HL-60 (cell line): ENCODE measurements at regions not wholly inside any gene's neighbourhood (a gene's known extent, or its start where the extent isn't known, plus 50 kb on each side); places are given as distances from the start of the nearest gene placed in this dataset.

Experiments used
- CTCF ChIP-seq: IDR thresholded peaks from one replicate; pipeline ENCODE4 v1.5.1; 2011; ENCODE audit warnings: low read length, control low read depth, inconsistent platforms; ENCODE audit not compliant: insufficient read depth
- GABPA ChIP-seq: IDR thresholded peaks from 2 replicates; pipeline ENCODE4 v1.6.1; 2012; ENCODE audit warnings: low read depth
- REST ChIP-seq: IDR thresholded peaks from 2 replicates; pipeline ENCODE4 v1.6.1; 2012; ENCODE audit warnings: low read depth; ENCODE audit not compliant: insufficient replicate concordance

- TF ChIP-seq CTCF (no peak), GABPA (no peak), REST (no peak)
Observed at GRCh38 chr12:90216815-90217214, 508.2 kb upstream of the ATP2B1 start.
